ENCODE measurements at regions not wholly inside any gene's neighbourhood (a gene's known extent, or its start where the extent isn't known, plus 50 kb on each side); places are given as distances from the start of the nearest gene placed in this dataset.
A peak's percentile ranks its signal among the peaks of the same experiment; 100 is the strongest.

GRCh38 chr10:92756201-92757065 is 66.7 kb downstream of the HHEX start:
- H3K36me3 Mint-ChIP-seq = no peaks in the 10 kb centered on the region
- peak overlapping the region; percentile 36 for H2AFZ ChIP-seq (replicated peaks)

DNA sequence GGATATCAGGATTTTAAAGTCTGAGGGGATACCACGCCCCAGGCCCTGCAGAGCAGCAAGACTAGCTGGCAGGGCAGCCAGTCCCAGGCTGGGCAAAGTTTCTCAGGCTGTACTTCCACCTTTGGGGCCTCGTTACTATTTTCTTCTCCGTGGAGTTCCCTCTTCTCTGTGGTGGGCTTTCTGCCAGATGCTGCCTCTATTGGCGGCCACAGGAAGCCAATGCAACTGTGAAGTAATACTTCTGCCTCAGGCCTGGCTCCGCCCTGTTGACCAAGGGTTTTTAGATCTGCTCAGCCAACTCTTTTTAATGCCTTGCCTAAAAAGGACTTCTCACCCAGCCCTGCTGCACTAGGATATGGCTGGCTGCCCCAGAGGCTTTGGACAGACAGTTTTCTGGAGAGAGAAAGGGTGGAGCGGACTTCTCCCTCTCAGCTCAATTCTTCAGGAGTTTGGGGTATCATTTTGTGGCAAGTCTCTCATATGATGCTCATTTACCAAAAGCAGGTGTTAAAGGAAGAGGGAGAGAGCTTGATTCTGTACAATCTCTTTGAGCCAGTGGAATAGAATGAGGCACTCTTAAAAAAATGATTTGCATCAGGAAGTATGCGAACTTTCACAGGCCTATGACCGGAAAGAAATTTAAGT is 67.4 kb downstream of the HHEX start:
- H3K27me3 Mint-ChIP-seq (ENCODE audit: insufficient read depth, low read depth) = peaks cover 2% of the 10 kb centered on the region
- H3K4me1 Mint-ChIP-seq = peaks cover 18% of the 10 kb centered on the region
- Histone ChIP-seq H3K27me3 (no peaks in the 10 kb centered on the region), H3K4me3 (no peak overlapping the region), H3F3A (ENCODE audit: low read depth) (no peaks in the 10 kb centered on the region), H3K36me3 (no peaks in the 10 kb centered on the region), H2AFZ (replicated peaks) (peak overlapping the region; percentile 36), H3K79me2 (ENCODE audit: low read depth) (no peaks in the 10 kb centered on the region), H3K4me1 (peaks cover 13% of the 10 kb centered on the region), H3K27ac (no peak overlapping the region), H3K4me2 (peak overlapping the region; percentile 8), H3K9me3 (ENCODE audit: low read depth) (no peaks in the 10 kb centered on the region), H4K20me1 (ENCODE audit: low read depth) (no peaks in the 10 kb centered on the region), H3K9ac (no peak overlapping the region)
- DNase-seq (ENCODE audit: low spot score) = peak; percentile 59
- no peak overlapping the region for H3K4me3 Mint-ChIP-seq
- H3K36me3 Mint-ChIP-seq = no peaks in the 10 kb centered on the region
- H3K27ac Mint-ChIP-seq = no peak overlapping the region
- no peak for TF ChIP-seq EZH2phosphoT487 (IDR thresholded peaks at IDR 0.05)
- TF ChIP-seq, protein P1, sequence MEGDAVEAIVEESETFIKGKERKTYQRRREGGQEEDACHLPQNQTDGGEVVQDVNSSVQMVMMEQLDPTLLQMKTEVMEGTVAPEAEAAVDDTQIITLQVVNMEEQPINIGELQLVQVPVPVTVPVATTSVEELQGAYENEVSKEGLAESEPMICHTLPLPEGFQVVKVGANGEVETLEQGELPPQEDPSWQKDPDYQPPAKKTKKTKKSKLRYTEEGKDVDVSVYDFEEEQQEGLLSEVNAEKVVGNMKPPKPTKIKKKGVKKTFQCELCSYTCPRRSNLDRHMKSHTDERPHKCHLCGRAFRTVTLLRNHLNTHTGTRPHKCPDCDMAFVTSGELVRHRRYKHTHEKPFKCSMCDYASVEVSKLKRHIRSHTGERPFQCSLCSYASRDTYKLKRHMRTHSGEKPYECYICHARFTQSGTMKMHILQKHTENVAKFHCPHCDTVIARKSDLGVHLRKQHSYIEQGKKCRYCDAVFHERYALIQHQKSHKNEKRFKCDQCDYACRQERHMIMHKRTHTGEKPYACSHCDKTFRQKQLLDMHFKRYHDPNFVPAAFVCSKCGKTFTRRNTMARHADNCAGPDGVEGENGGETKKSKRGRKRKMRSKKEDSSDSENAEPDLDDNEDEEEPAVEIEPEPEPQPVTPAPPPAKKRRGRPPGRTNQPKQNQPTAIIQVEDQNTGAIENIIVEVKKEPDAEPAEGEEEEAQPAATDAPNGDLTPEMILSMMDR (IDR thresholded peaks at IDR 0.05) = peak; percentile 35
- no peaks in the 10 kb centered on the region for H3K9me3 Mint-ChIP-seq

More at GRCh38 chr10:92756201-92757065, 66.7 kb downstream of the HHEX start:
- no peak for DNase-seq (ENCODE audit: low spot score)
- H3K9me3 Mint-ChIP-seq = no peaks in the 10 kb centered on the region
- no peaks in the 10 kb centered on the region for H3K79me2 ChIP-seq (ENCODE audit: low read depth)
- H3K4me3 ChIP-seq = no peak overlapping the region
- no peaks in the 10 kb centered on the region for H3K9me3 ChIP-seq (ENCODE audit: low read depth)
- H3K4me1 Mint-ChIP-seq = peaks cover 18% of the 10 kb centered on the region
- no peak overlapping the region for H3K27ac ChIP-seq
- H3K4me2 ChIP-seq = no peak overlapping the region
- peaks cover 15% of the 10 kb centered on the region for H3K4me1 ChIP-seq
- H3K27me3 Mint-ChIP-seq (ENCODE audit: insufficient read depth, low read depth) = peaks cover 3% of the 10 kb centered on the region
- no peaks in the 10 kb centered on the region for H3K27me3 ChIP-seq
- H3K27ac Mint-ChIP-seq = no peak overlapping the region
- TF ChIP-seq, protein P1 (IDR thresholded peaks at IDR 0.05) = no peak
- no peak for TF ChIP-seq EZH2phosphoT487 (IDR thresholded peaks at IDR 0.05)
- no peak for TF ChIP-seq EZH2 (IDR thresholded peaks at IDR 0.05)
- H3K4me3 Mint-ChIP-seq = no peak overlapping the region
- H3K9ac ChIP-seq = no peak overlapping the region
- H3F3A ChIP-seq (ENCODE audit: low read depth) = peaks cover 2% of the 10 kb centered on the region
- H3K36me3 ChIP-seq = no peaks in the 10 kb centered on the region
- H4K20me1 ChIP-seq (ENCODE audit: low read depth) = no peaks in the 10 kb centered on the region

DNA sequence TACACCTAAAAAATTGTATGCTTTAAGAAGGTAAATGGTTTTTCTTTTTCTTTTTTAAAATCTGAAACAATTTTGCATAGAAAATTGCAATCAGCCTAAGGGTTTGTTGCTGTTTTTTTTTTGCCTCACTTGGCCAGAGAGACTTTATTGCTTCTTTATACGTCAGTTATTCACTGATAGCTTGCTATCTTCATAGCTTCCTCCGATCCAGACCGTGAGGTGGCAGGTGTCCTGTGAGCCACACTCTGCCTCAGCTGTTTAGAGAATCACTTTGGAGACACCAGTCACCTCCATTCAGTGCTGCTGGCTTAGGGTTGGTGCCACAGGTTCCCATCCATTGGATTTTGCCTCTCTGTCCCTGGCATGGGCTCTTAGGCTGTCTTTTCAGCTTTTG is 68.0 kb downstream of the HHEX start:
- Histone ChIP-seq H3K4me2 (peak overlapping the region; percentile 8), H3K27ac (no peak overlapping the region), H3K9me3 (ENCODE audit: low read depth) (no peaks in the 10 kb centered on the region), H3K27me3 (no peaks in the 10 kb centered on the region), H3K4me3 (no peak overlapping the region), H2AFZ (replicated peaks) (no peak overlapping the region), H4K20me1 (ENCODE audit: low read depth) (no peaks in the 10 kb centered on the region), H3F3A (ENCODE audit: low read depth) (no peaks in the 10 kb centered on the region), H3K79me2 (ENCODE audit: low read depth) (no peaks in the 10 kb centered on the region), H3K4me1 (peaks cover 13% of the 10 kb centered on the region), H3K9ac (no peak overlapping the region), H3K36me3 (no peaks in the 10 kb centered on the region)
- Mint-ChIP-seq H3K36me3 (no peaks in the 10 kb centered on the region), H3K27me3 (ENCODE audit: insufficient read depth, low read depth) (peaks cover 2% of the 10 kb centered on the region), H3K4me3 (no peak overlapping the region), H3K27ac (no peak overlapping the region), H3K4me1 (peaks cover 18% of the 10 kb centered on the region), H3K9me3 (no peaks in the 10 kb centered on the region)
- DNase-seq (ENCODE audit: low spot score) = no peak
- TF ChIP-seq, protein P1 (IDR thresholded peaks at IDR 0.05) = no peak
- TF ChIP-seq EZH2 (IDR thresholded peaks at IDR 0.05) (no peak), EZH2phosphoT487 (IDR thresholded peaks at IDR 0.05) (no peak)

All from neural progenitor cell (in vitro differentiated cells).